Naive thymus-derived CD8-positive, alpha-beta T cell (primary cell): ENCODE measurements at regions not wholly inside any gene's neighbourhood (a gene's known extent, or its start where the extent isn't known, plus 50 kb on each side); places are given as distances from the start of the nearest gene placed in this dataset.
"Not testable (repeated sequence)": the region's sequence is repeated elsewhere in the genome, so short reads cannot be mapped to it uniquely, and the experiment has no call there.

ENCODE experiments used
- ATAC-seq, 2 donors: fragments of 150-1000 bp; cut with Tn5 transposase in 1 of 2; sonication (Bioruptor Pico), chemical (Tn5 transposase) in 1 of 2; 1 replicate in 1 of 2; 2 replicates in 1 of 2; pipeline ENCODE4 v1.10.0; 2021; ENCODE audit warnings: mild to moderate bottlenecking in 2 of 2, moderate library complexity in 2 of 2
- POLR2A ChIA-PET: fragments of 350-600 bp; sonication (Branson Sonifier 250); formaldehyde crosslinking; loops from one replicate; lab custom pipeline; 2021; ENCODE audit warnings: antibody characterized with exemption; lab: Charles Lee
- DNase-seq, 10 donors: peaks; one replicate each; pipeline versions ENCODE4 v3.0.0 to v3.0.0-alpha.2; 2020 to 2022
- H3K27ac Mint-ChIP-seq, 10 donors: one replicate each; pipeline ENCODE4 v1.8.0; 2020 to 2022; ENCODE audit warnings: mild to moderate bottlenecking in 10 of 10, mixed read lengths in 10 of 10, moderate library complexity in 4 of 10, inconsistent platforms in 1 of 10
- H3K27me3 Mint-ChIP-seq, 5 donors: one replicate each; pipeline ENCODE4 v1.8.0; 2021 to 2022; ENCODE audit warnings: mixed read lengths in 5 of 5
- H3K36me3 Mint-ChIP-seq, 3 donors: one replicate each; pipeline ENCODE4 v1.8.0; 2020 to 2022; ENCODE audit warnings: mixed read lengths in 3 of 3, mild to moderate bottlenecking in 2 of 3, inconsistent platforms in 1 of 3
- H3K4me1 Mint-ChIP-seq, 4 donors: one replicate each; pipeline ENCODE4 v1.8.0; 2021 to 2022; ENCODE audit warnings: mixed read lengths in 4 of 4
- H3K4me3 Mint-ChIP-seq, 10 donors: one replicate each; pipeline ENCODE4 v1.8.0; 2020 to 2022; ENCODE audit warnings: mild to moderate bottlenecking in 10 of 10, mixed read lengths in 10 of 10, moderate library complexity in 6 of 10, inconsistent platforms in 1 of 10
- H3K9me3 Mint-ChIP-seq, 9 donors: one replicate each; pipeline ENCODE4 v1.8.0; 2020 to 2022; ENCODE audit warnings: mixed read lengths in 9 of 9, mild to moderate bottlenecking in 3 of 9, inconsistent platforms in 1 of 9, moderate library complexity in 1 of 9

- peaks cover 2 to 23% (median 5%) of the 10 kb centered on the region in 9 donors for H3K9me3 Mint-ChIP-seq
- H3K4me1 Mint-ChIP-seq, result peaks cover 0 to 1% (median 0%) of the 10 kb centered on the region in 4 donors
- DNase-seq, result no peak
- POLR2A ChIA-PET, result no interaction called here
- no peak overlapping the region for H3K27ac Mint-ChIP-seq
- no peak for ATAC-seq
- H3K4me3 Mint-ChIP-seq, result no peak overlapping the region
- no peaks in the 10 kb centered on the region for H3K36me3 Mint-ChIP-seq
- H3K27me3 Mint-ChIP-seq, result no peaks in the 10 kb centered on the region
These were observed 681.1 kb downstream of the C12orf50 start for GRCh38 chr12:87348071-87348470.

GRCh38 chr12:87344699-87345098 lies 684.5 kb downstream of the C12orf50 start:
- ATAC-seq (no peak), DNase-seq (no peak)
- H3K36me3 Mint-ChIP-seq, result no peaks in the 10 kb centered on the region
- peaks cover 0 to 1% (median 0%) of the 10 kb centered on the region in 4 donors for H3K4me1 Mint-ChIP-seq
- H3K27ac Mint-ChIP-seq, result no peak overlapping the region
- POLR2A ChIA-PET, result no interaction called here
- no peaks in the 10 kb centered on the region for H3K27me3 Mint-ChIP-seq
- peaks cover 0 to 23% (median 4%) of the 10 kb centered on the region in 9 donors for H3K9me3 Mint-ChIP-seq
- no peak overlapping the region for H3K4me3 Mint-ChIP-seq

DNA sequence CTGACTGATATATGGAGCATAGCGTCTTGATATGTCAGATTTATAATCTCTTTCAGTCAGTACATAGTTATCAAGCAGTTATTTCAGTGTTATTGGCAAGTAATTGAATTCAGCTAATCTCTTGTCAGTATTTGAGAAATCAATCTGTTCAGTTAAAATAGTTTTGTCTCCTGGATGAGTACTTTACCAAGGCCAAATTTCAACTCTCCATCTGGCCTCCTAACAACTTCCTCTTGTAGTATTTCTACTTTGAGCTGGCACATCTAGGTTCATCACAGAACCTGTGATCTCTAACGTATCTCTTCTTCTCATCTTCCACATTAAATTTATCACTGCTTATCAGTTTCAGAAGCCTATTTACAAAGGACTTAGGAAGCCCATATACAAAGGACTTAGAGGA lies 690.5 kb downstream of the C12orf50 start:
- ATAC-seq (no peak), DNase-seq (no peak)
- no peaks in the 10 kb centered on the region for H3K27me3 Mint-ChIP-seq
- peaks cover 0 to 2% (median 0%) of the 10 kb centered on the region in 9 donors for H3K9me3 Mint-ChIP-seq
- no peak overlapping the region for H3K27ac Mint-ChIP-seq
- no peak overlapping the region for H3K4me3 Mint-ChIP-seq
- H3K4me1 Mint-ChIP-seq, result no peaks in the 10 kb centered on the region
- POLR2A ChIA-PET, result no interaction called here
- H3K36me3 Mint-ChIP-seq, result no peaks in the 10 kb centered on the region

DNA sequence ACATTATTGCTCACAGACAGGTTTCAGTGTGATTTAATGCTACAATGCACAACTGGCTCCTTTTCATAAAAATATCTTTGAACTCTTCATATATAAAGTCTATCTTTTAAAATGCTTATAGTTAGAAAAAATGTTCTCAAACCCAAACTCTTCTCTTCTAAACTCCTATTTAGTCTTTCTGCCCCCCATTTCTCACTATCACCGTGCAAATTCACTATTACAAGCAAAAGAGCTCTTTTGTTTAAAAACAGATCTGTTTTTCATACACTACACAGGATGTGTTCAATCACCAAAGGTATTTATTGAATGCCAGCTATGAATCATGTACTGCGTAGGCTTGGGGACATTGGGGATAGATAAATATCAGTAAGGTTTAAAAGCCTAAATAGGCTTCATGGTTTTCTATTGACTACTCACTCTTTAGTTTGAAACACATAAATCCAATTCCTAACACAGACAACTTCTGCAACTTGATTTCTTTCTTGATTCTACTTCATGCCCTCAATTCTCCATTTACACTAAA lies 692.3 kb downstream of the C12orf50 start:
- H3K9me3 Mint-ChIP-seq, result peaks cover 0 to 2% (median 0%) of the 10 kb centered on the region in 9 donors
- no peaks in the 10 kb centered on the region for H3K36me3 Mint-ChIP-seq
- no peaks in the 10 kb centered on the region for H3K4me1 Mint-ChIP-seq
- POLR2A ChIA-PET, result no interaction called here
- H3K27ac Mint-ChIP-seq, result no peak overlapping the region
- ATAC-seq, result no peak
- no peak for DNase-seq
- no peaks in the 10 kb centered on the region for H3K27me3 Mint-ChIP-seq
- H3K4me3 Mint-ChIP-seq, result no peak overlapping the region

DNA sequence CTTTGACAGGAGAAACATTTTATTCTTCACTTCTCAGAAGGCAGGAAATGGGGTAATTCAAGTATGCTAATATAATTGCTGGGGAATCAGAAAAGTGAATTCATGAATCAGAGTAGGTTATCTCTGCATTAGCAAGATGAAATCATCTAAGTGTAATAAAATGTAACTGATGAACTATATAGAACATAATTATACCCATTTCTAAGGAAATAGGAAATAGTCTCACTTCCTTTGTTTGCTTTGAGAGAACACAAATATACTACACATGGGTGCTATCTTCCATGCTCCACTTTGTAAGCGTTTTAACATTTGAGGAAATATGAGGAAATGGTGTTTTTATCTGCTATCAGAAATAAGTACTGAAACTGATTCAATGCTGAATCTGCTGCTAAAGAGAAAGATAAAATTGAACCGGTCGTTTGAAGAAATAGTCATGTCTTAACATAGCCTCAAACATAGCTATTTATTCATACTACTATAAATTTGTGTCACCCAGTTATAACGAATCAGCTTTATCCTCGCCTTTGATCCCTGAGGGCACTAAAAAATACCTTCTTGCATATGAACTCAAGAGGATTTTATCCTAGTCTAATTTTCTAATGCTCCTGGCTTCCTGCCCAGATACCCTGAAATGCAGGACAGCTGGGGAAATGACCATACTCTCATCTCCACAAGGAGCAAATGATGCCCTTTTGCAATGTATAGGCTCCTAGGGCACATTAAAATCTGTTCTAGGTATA lies 696.0 kb downstream of the C12orf50 start:
- Mint-ChIP-seq H3K9me3 (peaks cover 0 to 4% (median 0%) of the 10 kb centered on the region in 9 donors), H3K4me3 (no peak overlapping the region), H3K36me3 (no peaks in the 10 kb centered on the region), H3K4me1 (no peaks in the 10 kb centered on the region), H3K27ac (no peak overlapping the region), H3K27me3 (no peaks in the 10 kb centered on the region)
- ATAC-seq (no peak), DNase-seq (no peak)
- POLR2A ChIA-PET, result no interaction called here

DNA sequence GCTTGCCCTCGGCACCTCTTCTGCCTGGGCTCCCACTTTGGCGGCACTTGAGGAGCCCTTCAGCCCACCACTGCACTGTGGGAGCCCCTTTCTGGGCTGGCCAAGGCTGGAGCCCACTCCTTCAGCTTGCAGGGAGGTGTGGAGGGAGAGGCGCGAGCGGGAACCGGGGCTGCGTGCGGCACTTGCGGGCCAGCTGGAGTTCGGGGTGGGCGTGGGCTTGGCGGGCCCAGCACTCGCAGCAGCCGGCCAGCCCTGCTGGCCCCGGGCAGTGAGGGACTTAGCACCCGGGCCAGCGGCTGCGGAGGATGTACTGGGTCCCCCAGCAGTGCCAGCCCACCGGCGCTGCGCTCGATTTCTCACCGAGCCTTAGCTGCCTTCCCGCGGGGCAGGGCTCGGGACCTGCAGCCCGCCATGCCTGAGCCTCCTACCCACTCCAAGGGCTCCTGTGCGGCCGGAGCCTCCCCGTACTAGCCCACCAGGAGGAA lies 699.1 kb downstream of the C12orf50 start:
- DNase-seq, POLR2A ChIA-PET, H3K36me3 Mint-ChIP-seq, H3K4me1 Mint-ChIP-seq, H3K27me3 Mint-ChIP-seq, H3K27ac Mint-ChIP-seq, H3K9me3 Mint-ChIP-seq, ATAC-seq, H3K4me3 Mint-ChIP-seq: not testable (repeated sequence)

DNA sequence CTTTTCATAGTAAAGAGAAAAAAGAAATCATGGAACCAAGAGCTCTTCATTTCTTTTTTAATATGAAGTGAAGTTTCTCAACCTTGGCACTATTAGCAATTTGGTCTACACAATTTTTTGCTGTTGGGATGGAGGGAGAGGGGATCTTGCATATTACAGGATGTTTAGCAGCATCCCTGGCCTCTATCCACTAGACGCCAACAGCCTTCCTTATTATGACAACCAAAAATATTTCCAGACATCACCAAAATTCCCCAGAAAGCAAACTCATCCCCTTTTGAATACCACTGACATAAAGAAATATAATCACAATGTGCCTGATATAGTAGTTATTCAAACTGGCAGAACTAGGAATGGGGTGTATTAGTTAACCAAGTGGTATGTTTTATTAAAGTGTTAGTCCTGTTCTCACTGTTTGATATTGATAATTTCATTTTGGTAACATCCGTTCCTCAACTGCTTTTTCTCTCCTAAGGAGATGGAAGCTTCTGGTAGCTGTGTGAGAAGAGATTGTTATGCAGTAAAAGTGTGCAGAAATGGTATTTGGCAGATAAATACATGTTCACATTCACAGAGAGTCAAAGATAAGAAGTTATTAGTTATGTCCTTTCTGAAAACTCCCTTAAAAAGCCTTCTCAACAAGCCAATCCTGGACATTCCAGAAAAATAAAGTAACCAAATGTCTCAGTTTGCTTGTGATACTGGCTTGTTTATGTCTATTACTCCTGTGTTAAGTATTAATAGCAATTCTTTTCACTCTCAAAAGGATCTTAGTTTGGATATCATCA lies 699.9 kb downstream of the C12orf50 start:
- H3K27ac Mint-ChIP-seq, result no peak overlapping the region
- no peaks in the 10 kb centered on the region for H3K4me1 Mint-ChIP-seq
- no peaks in the 10 kb centered on the region for H3K36me3 Mint-ChIP-seq
- H3K9me3 Mint-ChIP-seq, result peaks cover 0 to 6% (median 0%) of the 10 kb centered on the region in 9 donors
- no peak overlapping the region for H3K4me3 Mint-ChIP-seq
- DNase-seq (no peak), ATAC-seq (no peak)
- H3K27me3 Mint-ChIP-seq, result no peaks in the 10 kb centered on the region
- POLR2A ChIA-PET, result no interaction called here

GRCh38 chr12:87323369-87323768 lies 705.8 kb downstream of the C12orf50 start:
- H3K36me3 Mint-ChIP-seq, result no peaks in the 10 kb centered on the region

GRCh38 chr12:87320724-87321123 lies 708.5 kb downstream of the C12orf50 start:
- Mint-ChIP-seq H3K27me3 (no peaks in the 10 kb centered on the region), H3K4me3 (no peak overlapping the region), H3K27ac (no peak overlapping the region), H3K4me1 (no peaks in the 10 kb centered on the region), H3K9me3 (peaks cover 0 to 6% (median 0%) of the 10 kb centered on the region in 9 donors), H3K36me3 (no peaks in the 10 kb centered on the region)
- ATAC-seq, result no peak
- no peak for DNase-seq
- POLR2A ChIA-PET, result no interaction called here

More at GRCh38 chr12:87323369-87323768, 705.8 kb downstream of the C12orf50 start:
- no peaks in the 10 kb centered on the region for H3K4me1 Mint-ChIP-seq
- DNase-seq (no peak), ATAC-seq (no peak)
- H3K27me3 Mint-ChIP-seq, result no peaks in the 10 kb centered on the region
- H3K9me3 Mint-ChIP-seq, result peaks cover 0 to 6% (median 0%) of the 10 kb centered on the region in 9 donors
- H3K27ac Mint-ChIP-seq, result no peak overlapping the region
- POLR2A ChIA-PET, result no interaction called here
- no peak overlapping the region for H3K4me3 Mint-ChIP-seq

DNA sequence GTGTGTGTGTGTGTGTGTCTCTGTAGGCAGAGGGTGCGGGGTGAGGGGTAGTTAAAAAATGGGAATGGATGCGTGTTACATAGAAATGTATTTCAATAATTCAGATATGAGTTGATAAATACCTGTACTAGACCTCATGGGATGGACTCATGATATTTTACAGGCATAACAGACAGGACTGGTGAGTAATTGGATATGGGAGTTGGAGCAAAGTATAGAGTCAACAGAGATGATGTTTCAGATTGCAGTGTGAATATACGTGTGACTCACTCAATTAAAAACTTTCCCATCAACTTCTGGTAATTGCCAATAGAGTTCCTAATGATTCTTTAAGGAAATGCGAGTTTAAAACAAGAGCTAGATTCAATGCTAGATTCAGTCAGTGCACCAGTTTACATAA lies 711.9 kb downstream of the C12orf50 start:
- no peak for ATAC-seq
- no peaks in the 10 kb centered on the region for H3K4me1 Mint-ChIP-seq
- H3K36me3 Mint-ChIP-seq, result no peaks in the 10 kb centered on the region
- peaks cover 0 to 2% (median 0%) of the 10 kb centered on the region in 9 donors for H3K9me3 Mint-ChIP-seq
- no peak overlapping the region for H3K4me3 Mint-ChIP-seq
- POLR2A ChIA-PET, result no interaction called here
- H3K27ac Mint-ChIP-seq, result no peak overlapping the region
- DNase-seq, result no peak
- H3K27me3 Mint-ChIP-seq, result no peaks in the 10 kb centered on the region

DNA sequence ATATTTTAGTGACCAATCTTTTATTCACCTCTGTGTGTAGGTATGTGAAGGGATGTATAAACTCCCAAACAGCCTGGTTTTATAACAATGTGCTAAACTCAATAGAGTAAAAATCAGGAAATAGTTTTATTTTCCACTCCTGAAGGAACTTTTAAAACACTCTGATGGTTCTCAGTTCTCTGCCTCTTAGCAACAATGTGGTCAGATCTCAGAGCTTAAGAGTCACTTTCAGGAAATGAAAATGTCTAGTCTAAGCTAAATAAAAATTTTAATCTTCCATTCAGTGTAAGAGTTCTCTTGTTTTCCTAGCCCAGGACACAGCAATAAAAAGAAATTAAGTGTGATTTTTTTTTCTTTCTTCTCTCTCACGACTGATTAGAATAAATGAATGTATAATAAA lies 718.0 kb downstream of the C12orf50 start:
- Mint-ChIP-seq H3K4me1 (peaks cover 0 to 16% (median 0%) of the 10 kb centered on the region in 4 donors), H3K27me3 (no peaks in the 10 kb centered on the region), H3K36me3 (no peaks in the 10 kb centered on the region), H3K9me3 (peaks cover 0 to 2% (median 0%) of the 10 kb centered on the region in 9 donors), H3K27ac (peak overlapping the region in 1 of 10 donors; percentile 61), H3K4me3 (no peak overlapping the region)
- ATAC-seq (no peak), DNase-seq (no peak)
- POLR2A ChIA-PET, result no interaction called here

DNA sequence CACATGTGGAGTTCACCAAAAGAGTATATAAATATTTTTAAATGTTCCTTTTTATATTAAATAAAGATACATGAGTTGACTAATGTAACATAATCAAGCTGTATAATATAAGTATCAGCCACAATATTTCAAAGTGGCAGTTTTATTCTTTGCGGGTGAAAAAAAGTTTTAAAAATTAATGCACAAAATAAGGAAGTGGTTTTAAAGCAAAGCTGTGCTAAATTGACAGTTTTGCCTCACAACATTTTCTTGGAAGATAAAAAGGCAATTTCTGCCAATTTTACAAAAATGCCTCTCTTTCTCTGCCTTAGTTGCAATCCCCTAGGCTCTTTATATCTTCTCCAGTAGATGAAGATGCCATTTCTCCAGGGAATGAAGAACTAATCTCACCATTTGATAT lies 719.1 kb downstream of the C12orf50 start:
- DNase-seq (no peak), ATAC-seq (no peak)
- Mint-ChIP-seq H3K4me3 (peak overlapping the region in 1 of 10 donors; percentile 6), H3K27me3 (no peaks in the 10 kb centered on the region), H3K4me1 (peaks cover 0 to 22% (median 0%) of the 10 kb centered on the region in 4 donors), H3K36me3 (no peaks in the 10 kb centered on the region), H3K27ac (no peak overlapping the region), H3K9me3 (peaks cover 0 to 3% (median 0%) of the 10 kb centered on the region in 9 donors)
- POLR2A ChIA-PET, result no interaction called here

DNA sequence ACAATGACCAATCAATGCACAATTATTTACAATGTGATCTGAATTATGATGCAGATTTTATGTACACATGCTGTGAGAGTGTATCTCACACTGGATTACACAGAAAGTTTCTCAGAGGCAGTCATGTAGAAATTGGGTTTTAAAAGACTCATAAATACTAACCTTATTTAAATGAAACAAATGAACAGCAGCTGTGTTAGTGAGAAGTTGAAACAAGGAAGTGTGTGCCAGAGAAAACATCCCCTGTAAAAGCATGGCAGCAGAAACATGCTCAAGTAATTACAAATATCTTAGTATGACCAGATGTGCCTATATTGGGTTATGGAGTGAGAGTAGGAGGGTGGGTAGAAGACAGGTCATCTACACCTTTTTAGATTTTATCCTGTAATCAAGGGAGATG lies 723.7 kb downstream of the C12orf50 start:
- no peak for ATAC-seq
- POLR2A ChIA-PET, result no interaction called here
- Mint-ChIP-seq H3K4me1 (peaks cover 0 to 20% (median 0%) of the 10 kb centered on the region in 4 donors), H3K27ac (no peak overlapping the region), H3K36me3 (no peaks in the 10 kb centered on the region), H3K9me3 (peaks cover 0 to 12% (median 0%) of the 10 kb centered on the region in 9 donors), H3K27me3 (no peaks in the 10 kb centered on the region), H3K4me3 (no peak overlapping the region)
- no peak for DNase-seq
